ENCODE measurements at regions not wholly inside any gene's neighbourhood (a gene's known extent, or its start where the extent isn't known, plus 50 kb on each side); places are given as distances from the start of the nearest gene placed in this dataset.

DNA sequence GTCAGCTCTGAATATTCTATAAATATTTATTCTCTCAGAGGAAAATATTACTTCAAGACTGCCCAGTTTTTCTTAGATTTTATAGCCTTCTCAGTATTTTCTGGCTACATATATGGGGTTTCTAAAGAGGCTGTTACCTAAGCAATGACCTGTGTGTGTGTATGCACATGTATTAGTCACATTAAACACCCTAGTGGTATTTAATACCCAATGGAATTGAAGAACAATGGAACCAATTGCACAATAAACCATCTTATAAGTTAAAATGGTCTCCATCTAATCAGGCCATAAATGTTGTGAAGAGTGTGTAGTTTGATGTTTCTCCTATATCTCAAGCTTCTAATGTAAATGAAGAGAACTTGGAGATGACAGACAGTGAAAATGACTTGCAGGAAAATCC, 450.0 kb downstream of the SPATA31D1 start (continued):
- TF ChIP-seq FOS (IDR thresholded peaks at IDR 0.05; ENCODE audit: extremely low read depth, insufficient read length) = no peak
- no peak for TF ChIP-seq ATF7 (IDR thresholded peaks at IDR 0.05)
- TF ChIP-seq ZC3H11A (IDR thresholded peaks at IDR 0.05; ENCODE audit: low read depth, low read length) = no peak
- no peak for TF ChIP-seq RBM39 (optimal IDR thresholded peaks at IDR 0.05; ENCODE audit: low read depth, low read length)
- no peak for TF ChIP-seq RFX1 (IDR thresholded peaks at IDR 0.05)
- TF ChIP-seq, protein P1, sequence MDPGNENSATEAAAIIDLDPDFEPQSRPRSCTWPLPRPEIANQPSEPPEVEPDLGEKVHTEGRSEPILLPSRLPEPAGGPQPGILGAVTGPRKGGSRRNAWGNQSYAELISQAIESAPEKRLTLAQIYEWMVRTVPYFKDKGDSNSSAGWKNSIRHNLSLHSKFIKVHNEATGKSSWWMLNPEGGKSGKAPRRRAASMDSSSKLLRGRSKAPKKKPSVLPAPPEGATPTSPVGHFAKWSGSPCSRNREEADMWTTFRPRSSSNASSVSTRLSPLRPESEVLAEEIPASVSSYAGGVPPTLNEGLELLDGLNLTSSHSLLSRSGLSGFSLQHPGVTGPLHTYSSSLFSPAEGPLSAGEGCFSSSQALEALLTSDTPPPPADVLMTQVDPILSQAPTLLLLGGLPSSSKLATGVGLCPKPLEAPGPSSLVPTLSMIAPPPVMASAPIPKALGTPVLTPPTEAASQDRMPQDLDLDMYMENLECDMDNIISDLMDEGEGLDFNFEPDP (CRISPR knock-in tag; IDR thresholded peaks at IDR 0.05) = no peak

DNA sequence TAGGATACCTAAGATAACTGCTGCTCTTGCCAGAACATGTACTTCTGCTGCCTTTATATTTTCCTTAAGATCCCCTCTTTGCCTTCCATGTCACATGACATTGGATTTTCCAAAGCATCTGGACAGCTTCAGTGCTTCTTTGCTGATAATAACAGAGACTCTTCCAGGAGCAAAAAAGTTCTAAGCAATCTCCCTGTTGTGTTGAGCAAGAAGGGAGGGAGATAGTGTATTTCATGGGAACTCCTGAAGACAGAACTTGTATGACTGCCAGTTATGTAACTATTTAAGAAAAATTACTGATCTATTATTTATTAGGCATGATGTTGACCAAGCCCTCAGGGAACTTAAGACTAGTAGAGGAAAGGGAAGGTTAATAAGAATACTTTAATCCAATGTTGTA, 454.7 kb downstream of the SPATA31D1 start:
- no peak overlapping the region for H2AFZ ChIP-seq (ENCODE audit: low read depth, low read length)
- no peak overlapping the region for H3K4me3 ChIP-seq
- H3K9me3 ChIP-seq (replicated peaks; ENCODE audit: control insufficient read depth, insufficient read depth, low read depth, low read length) = no peaks in the 10 kb centered on the region
- ChIA-PET CTCF (ENCODE audit: low intra/inter-chr PET ratio) (no interaction called here), POLR2A (no interaction called here)
- no peak for ATAC-seq
- BruUV-seq (replicated peaks) = no TSS peak
- H3K4me1 ChIP-seq (replicated peaks in 1 of 2; ENCODE audit: control insufficient read depth in 2 of 2, insufficient read depth in 2 of 2, low read length in 2 of 2) = no peaks in the 10 kb centered on the region
- no peaks in the 10 kb centered on the region for H3K27me3 ChIP-seq (ENCODE audit: control insufficient read depth in 2 of 2, insufficient read depth in 2 of 2, low read length in 2 of 2)
- no peaks in the 10 kb centered on the region for H4K20me1 ChIP-seq (replicated peaks; ENCODE audit: control insufficient read depth, insufficient read depth, low read length)
- H3K9ac ChIP-seq (ENCODE audit: insufficient read depth in 1 of 2, low read depth in 2 of 2, low read length in 2 of 2) = no peak overlapping the region
- intact Hi-C loops (cut with micrococcal nuclease) = no loop called here
- no peaks in the 10 kb centered on the region for H3K9me1 ChIP-seq (ENCODE audit: control insufficient read depth, insufficient read depth, low read length)
- no peak overlapping the region for H3K4me2 ChIP-seq (ENCODE audit: insufficient read depth, low read length)
- no peak for FAIRE-seq
- TF ChIP-seq, protein P2, sequence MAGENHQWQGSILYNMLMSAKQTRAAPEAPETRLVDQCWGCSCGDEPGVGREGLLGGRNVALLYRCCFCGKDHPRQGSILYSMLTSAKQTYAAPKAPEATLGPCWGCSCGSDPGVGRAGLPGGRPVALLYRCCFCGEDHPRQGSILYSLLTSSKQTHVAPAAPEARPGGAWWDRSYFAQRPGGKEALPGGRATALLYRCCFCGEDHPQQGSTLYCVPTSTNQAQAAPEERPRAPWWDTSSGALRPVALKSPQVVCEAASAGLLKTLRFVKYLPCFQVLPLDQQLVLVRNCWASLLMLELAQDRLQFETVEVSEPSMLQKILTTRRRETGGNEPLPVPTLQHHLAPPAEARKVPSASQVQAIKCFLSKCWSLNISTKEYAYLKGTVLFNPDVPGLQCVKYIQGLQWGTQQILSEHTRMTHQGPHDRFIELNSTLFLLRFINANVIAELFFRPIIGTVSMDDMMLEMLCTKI (IDR thresholded peaks at IDR 0.05; ENCODE audit: partially characterized antibody) = no peak
- TF ChIP-seq, protein P3, sequence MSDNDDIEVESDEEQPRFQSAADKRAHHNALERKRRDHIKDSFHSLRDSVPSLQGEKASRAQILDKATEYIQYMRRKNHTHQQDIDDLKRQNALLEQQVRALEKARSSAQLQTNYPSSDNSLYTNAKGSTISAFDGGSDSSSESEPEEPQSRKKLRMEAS (CRISPR knock-in tag; IDR thresholded peaks at IDR 0.05) = no peak
- TF ChIP-seq CBFA2T3 (IDR thresholded peaks at IDR 0.05) (no peak), YBX1 (IDR thresholded peaks at IDR 0.05) (no peak), ZNF57 (CRISPR knock-in tag; IDR thresholded peaks at IDR 0.05) (no peak), SNRNP70 (optimal IDR thresholded peaks at IDR 0.05; ENCODE audit: low read depth, low read length) (no peak), MTA3 (IDR thresholded peaks at IDR 0.05; ENCODE audit: borderline replicate concordance) (no peak), U2AF1 (optimal IDR thresholded peaks at IDR 0.05; ENCODE audit: low read depth, low read length) (no peak), FOXA1 (IDR thresholded peaks at IDR 0.05; ENCODE audit: borderline replicate concordance) (no peak)
- TF ChIP-seq, protein P4, sequence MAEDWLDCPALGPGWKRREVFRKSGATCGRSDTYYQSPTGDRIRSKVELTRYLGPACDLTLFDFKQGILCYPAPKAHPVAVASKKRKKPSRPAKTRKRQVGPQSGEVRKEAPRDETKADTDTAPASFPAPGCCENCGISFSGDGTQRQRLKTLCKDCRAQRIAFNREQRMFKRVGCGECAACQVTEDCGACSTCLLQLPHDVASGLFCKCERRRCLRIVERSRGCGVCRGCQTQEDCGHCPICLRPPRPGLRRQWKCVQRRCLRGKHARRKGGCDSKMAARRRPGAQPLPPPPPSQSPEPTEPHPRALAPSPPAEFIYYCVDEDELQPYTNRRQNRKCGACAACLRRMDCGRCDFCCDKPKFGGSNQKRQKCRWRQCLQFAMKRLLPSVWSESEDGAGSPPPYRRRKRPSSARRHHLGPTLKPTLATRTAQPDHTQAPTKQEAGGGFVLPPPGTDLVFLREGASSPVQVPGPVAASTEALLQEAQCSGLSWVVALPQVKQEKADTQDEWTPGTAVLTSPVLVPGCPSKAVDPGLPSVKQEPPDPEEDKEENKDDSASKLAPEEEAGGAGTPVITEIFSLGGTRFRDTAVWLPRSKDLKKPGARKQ (CRISPR knock-in tag; IDR thresholded peaks at IDR 0.05) = no peak
- TF ChIP-seq, protein P5, sequence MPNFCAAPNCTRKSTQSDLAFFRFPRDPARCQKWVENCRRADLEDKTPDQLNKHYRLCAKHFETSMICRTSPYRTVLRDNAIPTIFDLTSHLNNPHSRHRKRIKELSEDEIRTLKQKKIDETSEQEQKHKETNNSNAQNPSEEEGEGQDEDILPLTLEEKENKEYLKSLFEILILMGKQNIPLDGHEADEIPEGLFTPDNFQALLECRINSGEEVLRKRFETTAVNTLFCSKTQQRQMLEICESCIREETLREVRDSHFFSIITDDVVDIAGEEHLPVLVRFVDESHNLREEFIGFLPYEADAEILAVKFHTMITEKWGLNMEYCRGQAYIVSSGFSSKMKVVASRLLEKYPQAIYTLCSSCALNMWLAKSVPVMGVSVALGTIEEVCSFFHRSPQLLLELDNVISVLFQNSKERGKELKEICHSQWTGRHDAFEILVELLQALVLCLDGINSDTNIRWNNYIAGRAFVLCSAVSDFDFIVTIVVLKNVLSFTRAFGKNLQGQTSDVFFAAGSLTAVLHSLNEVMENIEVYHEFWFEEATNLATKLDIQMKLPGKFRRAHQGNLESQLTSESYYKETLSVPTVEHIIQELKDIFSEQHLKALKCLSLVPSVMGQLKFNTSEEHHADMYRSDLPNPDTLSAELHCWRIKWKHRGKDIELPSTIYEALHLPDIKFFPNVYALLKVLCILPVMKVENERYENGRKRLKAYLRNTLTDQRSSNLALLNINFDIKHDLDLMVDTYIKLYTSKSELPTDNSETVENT (CRISPR knock-in tag; IDR thresholded peaks at IDR 0.05) = no peak
- DNase-seq (ENCODE audit: extremely low read depth in 1 of 4, low spot score in 3 of 4) = no peak
- in situ Hi-C loops (cut with MboI) = no loop called here
- no peak overlapping the region for H3K27ac ChIP-seq (ENCODE audit: extremely low read depth, low read depth, low read length)
- H3K36me3 ChIP-seq (ENCODE audit: control insufficient read depth, insufficient read depth, low read length) = no peaks in the 10 kb centered on the region
- no peaks in the 10 kb centered on the region for H3K79me2 ChIP-seq (ENCODE audit: control insufficient read depth, insufficient read depth, low read length)

Measured in K562 (cell line).